ENCODE measurements at regions not wholly inside any gene's neighbourhood (a gene's known extent, or its start where the extent isn't known, plus 50 kb on each side); places are given as distances from the start of the nearest gene placed in this dataset.
"Not testable (repeated sequence)": the region's sequence is repeated elsewhere in the genome, so short reads cannot be mapped to it uniquely, and the experiment has no call there.

DNA sequence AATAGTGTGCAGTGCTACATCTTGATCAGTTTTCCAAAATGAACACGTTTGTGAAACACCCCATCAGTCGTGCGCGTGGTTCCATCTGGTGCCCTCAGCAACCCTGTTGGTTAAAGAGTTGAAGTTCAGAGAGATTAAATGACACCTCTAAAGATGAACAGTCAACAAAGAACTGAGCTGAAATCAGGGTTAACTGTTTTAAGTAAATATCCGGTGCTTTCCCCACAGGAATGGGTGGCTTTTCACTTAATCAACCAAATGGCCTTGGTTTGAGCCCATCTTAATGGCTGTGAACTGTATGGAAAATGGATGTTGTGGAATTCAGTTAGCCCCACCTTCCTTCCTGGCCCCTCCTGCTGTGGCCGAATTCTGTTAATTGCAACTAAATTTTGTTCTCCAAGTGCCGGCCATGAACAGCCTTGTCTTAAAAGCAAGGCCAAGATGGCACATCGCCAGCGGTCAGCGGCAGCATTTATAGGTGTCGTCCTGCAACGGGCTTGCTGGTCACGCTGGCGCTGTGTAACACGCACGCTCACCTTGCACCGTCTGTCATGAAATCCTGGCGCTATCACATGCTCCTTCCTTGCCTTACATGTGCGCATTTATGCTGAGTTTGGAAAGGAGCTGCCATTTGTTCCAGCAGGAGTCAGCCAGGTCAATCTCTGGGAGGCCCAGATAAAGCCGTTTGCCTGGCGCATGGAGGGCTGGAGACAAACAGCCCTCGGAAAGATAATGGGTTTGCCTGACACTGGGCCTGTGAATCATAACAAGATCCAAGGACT lies 164.5 kb downstream of the ERMARD start:
- no peak for DNase-seq

DNA sequence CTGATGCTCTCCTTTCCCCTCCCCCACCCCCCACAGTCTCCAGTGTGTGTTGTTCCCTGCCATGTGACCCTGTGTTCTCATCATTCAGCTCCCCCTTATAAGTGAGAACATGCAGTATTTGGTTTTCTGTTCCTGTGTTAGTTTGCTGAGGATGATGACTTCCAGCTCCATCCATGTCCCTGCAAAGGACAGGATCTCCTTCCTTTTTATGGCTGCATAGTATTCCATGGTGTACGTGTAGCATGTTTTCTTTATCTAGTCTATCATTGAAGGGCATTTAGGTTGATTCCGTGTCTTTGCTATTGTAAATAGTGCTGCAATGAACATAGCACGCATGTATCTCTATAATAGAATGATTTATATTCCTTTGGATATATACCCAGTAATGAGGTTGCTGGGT lies 162.3 kb downstream of the ERMARD start:
- DNase-seq: not testable (repeated sequence)

DNA sequence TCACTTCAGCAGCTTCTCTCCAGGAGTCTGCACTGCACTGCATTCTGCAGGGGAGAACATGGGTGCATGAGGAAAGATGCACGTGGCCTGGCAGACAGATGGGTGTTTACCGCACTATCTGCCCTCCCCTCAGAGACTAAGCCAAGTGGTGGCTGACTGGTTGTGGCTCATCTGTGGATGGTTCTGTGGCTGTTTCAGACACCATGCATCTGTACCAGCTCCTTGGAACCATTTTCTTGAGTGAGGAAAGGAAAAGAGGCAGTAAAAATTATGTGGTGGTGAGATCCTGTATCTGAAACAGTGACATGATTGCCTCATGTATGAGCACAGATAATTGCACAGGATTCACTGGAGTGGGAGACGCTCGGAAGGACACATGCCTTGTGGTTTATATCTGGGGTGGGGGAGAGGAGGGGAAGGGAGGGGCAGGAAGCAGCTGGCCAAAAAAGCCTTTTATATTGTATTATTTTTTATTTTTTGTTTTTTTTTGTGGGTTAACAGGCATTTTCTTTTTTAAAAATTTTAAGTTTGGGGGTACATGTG lies 161.7 kb downstream of the ERMARD start:
- no peak for DNase-seq

DNA sequence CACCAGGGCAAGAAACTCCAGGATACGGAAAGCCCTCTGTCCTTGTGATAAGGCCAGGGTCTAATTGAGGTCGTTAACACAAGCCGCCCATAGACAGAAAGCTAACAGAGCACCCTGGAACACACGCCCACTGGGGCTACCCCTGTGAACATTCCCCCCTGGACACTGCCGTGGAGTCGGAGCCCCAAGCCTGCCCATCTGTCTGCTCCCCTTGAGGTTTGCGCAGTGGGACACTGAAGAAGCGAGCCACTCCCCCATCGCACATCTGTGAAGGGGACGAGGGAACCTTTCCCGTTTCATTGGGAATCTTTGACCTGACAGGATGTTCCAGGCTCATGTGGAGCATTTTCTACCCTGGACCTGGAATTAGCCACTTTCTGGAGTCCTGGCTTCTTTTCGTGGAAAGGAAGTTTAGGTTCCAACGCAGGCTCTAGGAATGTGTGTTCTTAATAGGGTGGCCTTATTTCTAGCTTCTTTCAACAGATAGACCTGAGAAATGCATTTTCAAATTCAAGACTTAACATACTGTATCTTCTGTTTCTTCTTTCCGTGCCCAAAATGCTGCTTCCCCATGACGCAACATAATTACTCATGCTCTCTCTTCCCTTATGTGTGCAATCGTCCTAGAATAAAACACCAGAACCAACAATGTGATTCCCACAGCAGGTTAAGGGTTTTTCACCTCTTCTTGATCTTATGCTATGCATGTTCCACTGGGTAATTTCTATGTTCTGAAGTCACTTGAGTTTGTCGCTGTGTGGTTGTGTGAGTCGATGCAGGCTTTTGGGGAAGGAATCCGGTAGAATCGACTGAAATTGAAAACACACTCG lies 161.1 kb downstream of the ERMARD start:
- no peak for DNase-seq

DNA sequence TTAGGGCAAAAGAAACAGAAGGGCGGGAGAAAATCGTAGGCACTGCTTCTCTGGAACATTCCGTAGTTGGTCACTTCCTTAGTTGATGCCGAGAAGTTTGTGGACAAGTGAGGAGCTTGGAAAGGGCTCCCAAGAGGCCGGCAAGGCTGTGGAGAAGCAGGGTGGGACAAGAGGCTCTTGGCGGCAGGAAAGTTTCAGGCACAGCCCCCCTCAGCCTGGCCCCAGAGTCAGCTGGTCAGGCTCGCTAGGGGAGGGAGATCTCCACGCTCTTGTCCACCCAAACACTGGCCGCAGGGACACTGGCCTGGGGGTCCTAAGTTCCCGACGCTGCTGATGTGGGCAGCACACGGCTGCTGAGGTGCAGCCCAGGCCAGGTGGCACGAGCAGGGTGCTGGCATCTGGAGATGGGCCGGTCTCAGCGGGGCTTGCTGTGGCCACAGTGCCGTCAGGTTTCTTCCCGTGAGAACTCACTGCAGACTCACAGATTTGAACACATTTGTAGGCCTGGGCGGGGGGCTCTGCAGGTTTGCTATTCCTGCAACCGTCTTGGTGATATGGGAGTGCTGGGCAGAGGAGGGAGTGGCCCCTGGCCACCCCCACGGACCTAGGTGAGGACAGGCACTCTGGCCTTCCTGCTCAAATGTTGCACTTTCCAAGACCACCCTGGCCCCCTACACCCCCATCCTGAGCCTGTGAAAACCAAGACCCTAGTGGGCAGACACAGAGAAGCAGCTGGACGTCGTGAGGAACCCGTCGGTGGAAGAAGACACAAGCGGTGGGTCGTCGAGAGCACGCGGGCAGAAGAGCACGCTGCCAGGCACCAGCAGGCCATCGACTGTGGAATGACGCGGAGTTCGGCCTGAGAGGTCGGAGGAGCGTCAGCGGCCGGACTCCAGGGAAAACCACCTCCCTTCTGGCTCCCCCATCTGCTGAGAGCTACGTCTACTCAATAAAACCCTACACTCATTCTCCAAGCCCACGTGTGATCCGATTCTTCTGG lies 160.1 kb downstream of the ERMARD start:
- no peak for DNase-seq

DNA sequence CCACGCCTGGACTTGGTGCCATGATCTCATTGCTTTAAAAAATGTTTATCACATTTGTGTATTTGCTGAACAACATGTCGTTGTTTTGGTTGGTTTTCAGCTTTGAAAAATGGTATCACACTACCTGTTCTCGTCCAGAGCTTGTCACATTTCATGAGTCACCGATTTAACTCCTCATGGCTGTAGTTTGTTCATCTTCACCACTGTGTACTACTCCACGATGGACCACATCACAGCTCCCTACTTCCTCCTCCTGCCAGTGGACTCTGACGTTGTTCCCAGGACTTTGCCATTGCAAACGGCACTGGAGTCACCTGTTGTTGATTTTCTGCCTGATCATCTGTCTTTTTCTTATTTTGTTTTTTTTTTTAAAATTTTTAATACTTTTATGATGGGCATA lies 157.7 kb downstream of the ERMARD start:
- no peak for DNase-seq

DNA sequence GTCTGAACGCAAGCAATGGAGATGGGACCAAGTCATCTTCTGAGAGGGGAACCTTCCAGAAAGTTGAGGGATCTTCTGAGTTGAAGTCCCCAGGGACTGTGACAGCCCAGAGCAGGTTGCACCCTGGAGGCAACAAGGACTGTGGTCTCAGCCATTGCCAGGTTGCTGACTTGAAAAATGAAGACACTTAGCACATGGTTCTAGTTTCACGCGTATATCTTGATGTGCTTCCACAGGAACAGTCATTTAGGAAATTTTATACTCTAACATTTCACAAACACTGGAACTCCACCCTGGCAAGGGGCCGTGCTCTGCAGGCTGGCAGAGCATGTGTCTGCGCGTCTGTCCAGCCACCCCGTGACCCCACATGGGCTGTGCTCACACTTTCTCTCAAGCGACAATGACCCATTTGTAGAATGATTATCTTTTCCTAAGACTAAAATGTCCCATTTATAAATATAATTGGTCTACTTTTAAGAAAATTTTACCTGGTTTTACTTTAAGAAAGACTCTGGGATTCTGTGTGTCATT lies 157.0 kb downstream of the ERMARD start:
- no peak for DNase-seq

DNA sequence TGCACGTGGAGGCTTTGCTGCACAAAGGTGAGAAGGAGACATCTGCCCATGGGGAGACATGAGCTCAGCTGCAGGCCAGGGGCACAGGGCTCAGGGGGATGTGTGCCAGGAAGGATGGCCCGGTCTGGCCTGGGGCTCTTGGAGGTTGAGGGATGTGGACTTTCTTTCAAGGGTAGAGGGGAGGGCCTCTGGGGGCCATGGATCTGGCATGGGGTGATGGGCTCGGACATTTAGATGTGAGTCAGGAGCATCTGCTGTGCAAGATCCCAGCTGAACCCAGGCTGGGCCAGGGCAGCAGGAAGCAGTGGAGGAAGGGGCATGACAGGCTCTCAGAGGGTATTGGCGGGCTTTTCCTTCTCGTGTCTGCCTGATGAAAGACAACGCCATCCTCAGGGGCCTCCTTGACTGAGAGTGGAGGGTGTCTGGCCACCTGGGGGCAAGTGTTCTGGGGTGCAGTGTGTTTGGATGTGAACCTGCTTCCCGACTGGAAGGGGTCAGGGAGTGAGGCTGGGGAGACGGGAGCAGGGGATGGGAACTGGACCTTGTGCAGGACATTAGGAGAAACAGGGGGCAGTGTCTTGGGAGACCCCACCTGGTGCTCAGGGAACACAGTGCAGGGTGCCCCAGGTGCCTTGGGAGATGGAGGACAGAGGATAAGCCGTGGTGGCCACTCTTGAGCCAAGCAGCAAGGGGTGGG lies 156.1 kb downstream of the ERMARD start:
- DNase-seq: no peak

DNA sequence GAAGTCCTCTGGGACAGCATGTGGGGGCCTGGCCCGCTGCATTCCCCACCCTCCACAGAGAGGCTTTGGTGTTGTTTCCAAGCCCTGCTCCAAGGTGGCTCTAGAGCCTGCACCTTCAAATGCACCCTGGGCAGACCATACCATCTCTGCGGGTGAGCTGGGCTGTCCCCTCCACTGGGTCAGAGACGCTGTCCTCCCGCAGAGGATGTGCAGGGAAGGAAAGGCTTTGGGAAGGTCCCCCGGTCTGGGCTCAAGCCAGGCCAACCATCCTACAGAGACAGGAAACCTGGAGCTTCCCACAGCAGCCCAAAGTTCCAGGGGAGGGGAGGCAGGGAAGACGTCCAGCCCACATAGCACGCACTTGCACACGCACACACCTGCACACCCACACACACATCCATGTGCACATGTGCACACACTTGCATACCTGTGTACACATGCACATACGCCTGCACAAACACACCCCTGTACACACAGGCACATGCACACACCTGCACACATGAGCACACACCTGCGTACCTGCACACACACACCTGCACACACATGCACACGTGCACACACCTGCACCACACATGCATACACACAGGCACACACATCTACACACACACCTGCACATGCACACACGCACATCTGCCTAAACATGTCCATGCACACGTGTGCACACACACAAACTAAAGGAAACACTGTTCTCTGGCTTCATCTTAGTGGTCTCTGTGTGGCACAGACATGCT lies 155.4 kb downstream of the ERMARD start:
- DNase-seq: no peak

DNA sequence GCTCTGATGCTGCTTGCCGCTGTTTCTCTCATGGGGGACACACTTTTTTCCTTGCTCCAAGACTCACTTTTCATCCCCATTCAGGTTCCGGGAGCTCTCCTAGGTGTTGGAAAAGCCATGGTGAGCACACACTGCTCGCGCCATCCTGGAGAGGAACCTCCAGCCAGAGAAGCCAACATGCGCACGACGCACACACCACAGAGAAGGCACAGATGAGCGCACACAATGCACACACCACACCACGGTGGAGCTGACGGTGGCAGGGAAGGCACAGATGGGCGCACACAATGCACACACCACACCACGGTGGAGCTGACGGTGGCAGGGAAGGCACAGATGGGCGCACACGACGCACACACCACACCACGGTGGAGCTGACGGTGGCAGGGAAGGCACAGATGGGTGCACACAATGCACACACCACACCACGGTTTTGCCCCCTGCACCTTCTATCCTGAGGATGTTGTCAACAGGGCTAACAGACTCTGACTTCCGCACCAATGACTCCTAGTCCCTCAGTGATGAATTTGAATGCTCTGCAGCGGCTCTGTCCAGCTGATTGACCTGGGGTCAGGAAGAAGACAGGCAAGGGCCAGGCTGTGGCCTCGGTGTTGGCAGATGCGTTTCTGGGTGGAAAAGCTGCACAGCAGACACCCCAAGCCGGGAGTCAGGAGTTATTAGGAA lies 154.7 kb downstream of the ERMARD start:
- no peak for DNase-seq

DNA sequence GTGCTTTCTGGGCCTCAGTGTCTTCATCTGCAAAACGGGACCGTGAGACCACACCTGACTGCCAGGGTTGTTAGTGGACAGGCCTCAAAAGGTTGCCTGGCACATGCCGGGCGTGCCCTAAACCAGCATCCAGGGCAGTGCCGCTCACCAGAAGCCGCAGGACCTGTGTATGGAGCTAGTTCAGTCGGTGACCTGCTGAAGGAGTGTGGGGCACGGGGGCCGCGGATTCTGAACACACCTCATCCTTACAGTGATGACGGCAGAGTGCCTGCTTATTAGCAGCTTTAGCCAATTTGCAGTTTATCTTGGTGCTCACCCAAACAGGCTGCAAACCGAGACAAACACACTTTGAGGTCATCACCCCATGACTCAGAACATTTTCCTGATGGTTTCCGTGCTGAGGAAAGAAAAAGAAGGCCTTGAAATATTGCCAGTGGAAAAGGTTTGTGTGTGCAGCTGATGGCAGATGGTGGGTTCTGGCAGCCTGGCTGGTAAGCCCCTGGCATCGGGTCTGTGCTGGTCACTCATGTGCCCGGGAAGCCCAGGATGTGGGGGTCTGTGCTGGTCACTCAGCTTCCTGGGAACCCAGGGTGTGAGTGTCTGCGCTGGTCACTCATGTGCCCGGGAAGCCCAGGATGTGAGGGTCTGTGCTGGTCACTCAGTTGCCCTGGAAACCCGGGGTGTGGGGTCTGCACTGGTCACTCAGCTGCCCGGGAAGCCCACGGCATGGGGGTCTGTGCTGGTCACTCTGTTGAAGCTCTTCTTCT lies 153.8 kb downstream of the ERMARD start:
- DNase-seq: no peak

DNA sequence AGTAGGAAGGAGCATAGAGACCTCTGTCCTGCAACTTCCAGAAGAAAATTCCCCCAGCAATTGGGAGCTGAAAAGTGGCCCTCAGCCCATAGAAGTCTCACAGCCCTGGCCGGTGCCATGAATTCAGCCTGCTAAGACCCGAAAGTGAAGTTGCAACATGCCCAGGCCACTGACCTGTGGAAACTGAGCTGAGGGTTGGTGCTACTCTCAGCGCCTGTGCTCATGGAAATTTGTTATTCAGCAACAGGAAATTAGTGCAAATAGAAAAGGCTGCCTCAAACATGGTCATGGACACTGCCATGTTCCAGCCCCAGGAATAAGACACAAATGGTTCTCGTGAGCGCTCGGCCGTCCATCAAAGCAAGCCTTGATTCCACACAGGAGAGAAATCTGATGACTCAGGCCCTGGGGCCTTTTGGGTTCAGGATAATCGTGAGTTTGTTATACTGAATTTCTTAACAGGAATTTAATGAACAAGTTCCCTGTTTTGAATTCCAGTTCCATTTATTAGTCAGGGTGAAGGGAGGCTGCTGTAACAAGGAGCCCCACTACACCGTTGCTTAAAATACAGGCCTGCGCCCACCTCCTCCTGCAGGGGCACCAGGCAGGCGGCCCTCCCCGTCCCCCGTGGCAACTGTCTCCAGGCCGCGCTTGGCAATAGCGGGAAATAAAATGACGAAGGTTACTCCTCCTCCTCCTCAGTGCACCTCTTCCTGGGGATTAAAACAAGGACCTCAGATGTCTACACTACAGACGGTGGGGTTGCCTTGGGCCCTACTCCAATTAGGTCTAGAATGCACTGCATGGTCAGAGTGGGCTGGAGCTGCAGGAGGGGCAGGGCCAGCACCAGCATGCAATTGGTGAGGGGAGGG lies 152.9 kb downstream of the ERMARD start:
- no peak for DNase-seq

DNA sequence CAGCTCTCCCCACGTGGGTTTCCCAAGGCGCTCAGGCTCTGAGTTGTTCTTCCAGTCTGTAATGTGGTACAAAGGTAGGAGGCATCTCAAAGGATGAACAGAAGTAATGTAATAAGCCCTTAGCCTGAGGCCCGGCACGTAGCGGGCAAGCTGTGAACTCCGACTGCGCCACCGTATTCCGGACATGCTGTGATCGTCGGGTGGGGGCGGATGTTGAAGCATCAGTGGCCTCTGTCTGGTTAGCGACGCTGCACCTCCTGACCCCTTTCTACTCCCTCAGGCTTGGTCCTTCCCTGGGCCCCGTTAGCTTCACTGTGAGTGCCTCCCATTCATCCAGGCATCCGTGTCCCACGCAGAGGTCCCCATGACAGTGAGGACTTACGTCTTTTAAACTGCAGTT lies 151.7 kb downstream of the ERMARD start:
- DNase-seq: no peak

DNA sequence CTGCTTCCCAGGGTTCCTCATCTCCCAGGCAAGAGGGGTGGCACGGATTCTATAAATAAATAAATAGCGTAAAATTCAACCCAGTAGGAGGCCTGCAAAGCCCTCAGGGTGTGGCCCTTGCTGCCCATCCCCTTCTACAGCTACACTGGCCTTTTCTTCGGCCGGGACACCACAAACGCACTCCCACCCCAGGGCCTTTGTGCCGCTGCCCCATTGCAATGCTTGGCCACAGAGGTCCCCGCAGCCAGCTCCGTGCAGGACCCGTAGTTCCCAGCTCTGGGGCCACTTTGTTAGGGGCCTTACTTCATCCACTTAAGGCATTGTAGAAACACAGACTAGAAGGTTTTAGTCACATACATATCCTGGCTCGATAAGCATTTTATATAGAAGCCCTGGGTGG lies 151.2 kb downstream of the ERMARD start:
- no peak for DNase-seq

DNA sequence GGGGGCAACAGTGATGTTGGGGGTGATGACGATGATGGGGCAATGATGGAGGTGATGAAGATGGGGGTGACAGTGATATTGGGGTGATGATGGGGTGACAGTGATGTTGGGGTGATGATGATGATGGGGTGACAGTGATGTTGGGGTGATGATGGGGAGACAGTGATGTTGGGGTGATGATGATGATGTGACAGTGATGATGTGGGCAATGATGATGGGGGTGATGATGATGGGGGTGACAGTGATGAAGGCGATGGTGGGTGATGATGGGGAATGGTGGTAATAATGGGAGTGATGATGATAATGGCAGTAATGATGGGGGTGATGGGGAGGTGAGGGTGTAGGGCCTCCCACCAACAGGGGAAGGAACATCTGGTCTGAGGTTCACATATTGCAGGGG lies 150.6 kb downstream of the ERMARD start:
- no peak for DNase-seq

DNA sequence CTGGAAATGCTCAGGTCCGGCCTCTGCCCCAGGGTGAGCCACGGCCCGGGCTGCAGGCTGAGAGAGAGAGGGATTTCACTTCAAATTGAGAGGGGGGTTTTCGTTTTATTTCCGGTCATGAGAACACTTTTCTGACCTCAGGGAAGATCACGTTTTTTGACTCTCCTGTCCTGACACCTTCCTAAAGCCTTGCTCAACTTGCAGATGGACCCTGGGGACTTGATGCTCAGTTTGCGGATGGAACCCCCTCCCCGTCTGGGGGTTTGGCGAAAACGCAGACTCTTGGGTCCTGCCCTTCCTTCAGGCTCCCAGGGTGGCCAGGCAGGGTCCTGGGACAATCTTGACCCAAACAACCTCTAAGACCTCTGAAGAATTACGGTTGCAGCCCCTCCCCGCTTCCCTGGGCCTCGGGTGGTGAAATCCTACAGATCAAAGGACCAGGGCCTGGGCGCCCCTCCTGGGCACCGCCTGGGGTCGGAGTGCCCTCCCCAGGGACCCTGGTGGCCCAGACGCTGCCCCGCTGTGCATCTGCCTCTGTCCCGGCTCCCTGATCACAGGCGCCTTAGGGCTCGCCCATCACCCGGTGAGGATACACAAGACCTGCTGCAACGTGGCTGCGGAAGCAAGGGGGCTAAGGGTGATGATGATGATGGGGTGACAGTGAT lies 148.2 kb downstream of the ERMARD start:
- DNase-seq: no peak

DNA sequence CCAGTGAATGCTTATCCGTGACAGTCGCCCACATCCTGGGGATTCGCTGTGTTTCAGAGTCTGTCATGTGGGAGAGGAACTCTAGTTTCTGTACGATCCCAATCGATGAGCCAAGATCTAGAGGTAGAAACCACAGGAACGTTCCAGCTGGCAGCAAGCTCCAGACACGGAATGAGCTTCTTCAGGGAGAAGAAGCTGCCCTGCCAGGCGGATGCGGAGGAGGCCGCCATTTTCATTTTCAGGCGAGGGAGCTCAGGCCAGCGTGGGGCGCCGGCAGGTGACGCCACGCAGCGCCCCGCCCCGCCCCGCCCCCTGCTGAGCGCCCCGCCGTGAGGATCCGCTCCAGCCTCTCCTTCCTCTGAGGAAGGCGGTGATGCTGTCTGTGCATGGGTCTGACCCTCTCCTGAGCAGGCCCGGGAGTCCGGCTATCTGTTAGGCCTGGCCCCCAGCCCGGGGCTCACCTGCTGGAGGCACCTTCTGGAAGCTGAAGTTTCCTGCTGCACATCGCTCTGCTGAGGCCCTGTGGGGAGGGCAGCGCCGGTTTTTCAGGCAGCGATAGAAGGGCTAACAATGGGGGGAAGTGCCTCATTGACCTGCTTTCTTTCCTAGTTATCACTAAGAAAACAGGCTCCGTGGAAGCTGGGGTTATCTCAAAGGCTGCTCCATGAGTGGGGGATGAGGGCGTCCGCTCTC lies 147.5 kb downstream of the ERMARD start:
- no peak for DNase-seq

Data from KG1 (cell line).